A673 (cell line): ENCODE measurements at regions not wholly inside any gene's neighbourhood (a gene's known extent, or its start where the extent isn't known, plus 50 kb on each side); places are given as distances from the start of the nearest gene placed in this dataset.

ENCODE experiments used
- EZH2 ChIP-seq: fragments of 200-600 bp; sonication (generic); IDR thresholded peaks from 2 replicates; pipeline ENCODE4 v1.6.1; 2017; ENCODE audit warnings: borderline replicate concordance, low read depth, mild to moderate bottlenecking, mixed read lengths, antibody characterized with exemption, low read length; ENCODE audit not compliant: poor library complexity, severe bottlenecking
- TF ChIP-seq, protein P1 (sequence below): fragments of 300-800, 200-600 bp; sonication (generic); conservative IDR thresholded peaks from 2 replicates; pipeline ENCODE4 v1.5.1; 2017; ENCODE audit warnings: low read depth, mild to moderate bottlenecking, antibody characterized with exemption, low read length, moderate library complexity, mixed read lengths

DNA sequence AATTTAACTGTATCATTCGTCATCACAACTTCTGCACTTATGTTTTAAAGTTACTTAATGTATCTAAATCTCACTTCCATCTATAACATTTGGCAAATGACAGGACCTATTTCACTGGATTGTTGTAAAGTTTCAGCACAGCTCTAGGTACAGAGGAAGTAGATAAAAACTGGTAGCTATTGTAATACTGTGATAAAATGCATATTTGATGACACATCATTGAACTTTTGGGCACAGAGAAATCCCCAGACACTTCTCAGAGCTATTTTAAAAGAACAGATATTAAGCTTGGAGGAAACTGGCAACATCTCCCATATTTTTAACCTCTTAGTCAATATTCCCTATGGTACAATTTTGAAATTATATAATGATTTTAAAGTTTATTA is 138.7 kb downstream of the RFPL4B start:
- TF ChIP-seq, protein P1, sequence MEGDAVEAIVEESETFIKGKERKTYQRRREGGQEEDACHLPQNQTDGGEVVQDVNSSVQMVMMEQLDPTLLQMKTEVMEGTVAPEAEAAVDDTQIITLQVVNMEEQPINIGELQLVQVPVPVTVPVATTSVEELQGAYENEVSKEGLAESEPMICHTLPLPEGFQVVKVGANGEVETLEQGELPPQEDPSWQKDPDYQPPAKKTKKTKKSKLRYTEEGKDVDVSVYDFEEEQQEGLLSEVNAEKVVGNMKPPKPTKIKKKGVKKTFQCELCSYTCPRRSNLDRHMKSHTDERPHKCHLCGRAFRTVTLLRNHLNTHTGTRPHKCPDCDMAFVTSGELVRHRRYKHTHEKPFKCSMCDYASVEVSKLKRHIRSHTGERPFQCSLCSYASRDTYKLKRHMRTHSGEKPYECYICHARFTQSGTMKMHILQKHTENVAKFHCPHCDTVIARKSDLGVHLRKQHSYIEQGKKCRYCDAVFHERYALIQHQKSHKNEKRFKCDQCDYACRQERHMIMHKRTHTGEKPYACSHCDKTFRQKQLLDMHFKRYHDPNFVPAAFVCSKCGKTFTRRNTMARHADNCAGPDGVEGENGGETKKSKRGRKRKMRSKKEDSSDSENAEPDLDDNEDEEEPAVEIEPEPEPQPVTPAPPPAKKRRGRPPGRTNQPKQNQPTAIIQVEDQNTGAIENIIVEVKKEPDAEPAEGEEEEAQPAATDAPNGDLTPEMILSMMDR: no peak
- no peak for TF ChIP-seq EZH2
